ENCODE measurements at regions not wholly inside any gene's neighbourhood (a gene's known extent, or its start where the extent isn't known, plus 50 kb on each side); places are given as distances from the start of the nearest gene placed in this dataset.
"Not testable (repeated sequence)": the region's sequence is repeated elsewhere in the genome, so short reads cannot be mapped to it uniquely, and the experiment has no call there.

DNA sequence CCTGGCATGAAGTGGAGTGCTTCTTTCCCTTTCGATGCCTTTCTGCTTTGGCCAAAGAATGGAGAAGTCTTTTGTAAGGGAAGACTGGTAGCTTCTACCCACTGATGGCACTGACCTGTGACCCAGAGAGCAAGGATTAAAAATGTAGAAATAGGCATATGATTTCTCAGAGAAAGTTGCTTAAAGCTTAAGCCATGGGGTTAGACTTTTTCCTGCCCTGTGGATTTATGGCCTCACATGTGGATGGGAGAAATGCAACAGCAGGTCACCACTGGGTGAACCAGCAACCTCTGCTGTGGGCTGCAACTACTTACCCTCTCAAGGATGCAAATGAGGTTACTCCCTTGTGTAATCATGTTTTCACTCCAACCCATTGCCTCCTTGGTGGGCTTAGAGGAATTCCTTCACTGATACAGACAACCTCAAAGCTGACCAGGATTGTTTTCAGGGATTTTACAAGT lies 86.7 kb upstream of the CDC42EP3 start:
- DNase-seq (ENCODE audit: low spot score) = not testable (repeated sequence)

DNA sequence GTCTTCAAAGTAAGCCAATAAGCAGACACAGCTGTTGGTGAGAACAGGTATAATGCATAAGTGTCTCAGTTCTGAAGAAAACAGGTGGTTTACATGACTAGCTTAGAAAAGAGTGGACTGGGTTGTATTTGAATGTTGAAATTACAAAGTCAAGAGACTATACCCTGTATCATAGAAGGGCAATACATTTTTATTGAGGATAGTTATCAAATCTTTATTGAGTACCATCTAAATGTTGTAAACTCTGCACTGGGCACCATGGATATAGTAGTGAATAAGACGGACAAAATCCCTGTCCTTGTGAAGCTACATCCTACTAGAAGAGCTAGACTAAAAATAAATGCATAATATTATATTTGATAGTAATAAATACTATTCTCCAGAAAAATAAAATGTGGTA lies 88.5 kb upstream of the CDC42EP3 start:
- not testable (repeated sequence) for DNase-seq (ENCODE audit: low spot score)

DNA sequence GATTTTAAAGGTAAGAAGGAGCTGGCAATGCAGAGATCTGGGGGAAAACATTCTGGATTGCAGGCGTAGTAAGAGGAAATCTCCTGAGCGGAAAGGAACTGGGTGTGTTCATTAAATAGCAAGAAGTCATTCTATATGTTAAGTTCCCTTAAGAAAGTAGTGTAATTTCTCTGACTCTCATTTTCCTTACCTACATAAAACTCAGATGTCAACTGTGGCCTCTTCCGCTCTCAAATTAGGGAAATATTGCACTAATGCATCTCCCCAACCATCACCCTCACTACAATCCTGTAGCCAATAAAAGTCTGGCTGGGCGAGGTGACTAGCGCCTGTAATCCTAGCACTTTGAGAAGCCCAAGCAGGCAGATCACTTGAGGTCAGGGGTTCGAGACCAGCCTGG lies 89.0 kb upstream of the CDC42EP3 start:
- DNase-seq (ENCODE audit: low spot score) = no peak

DNA sequence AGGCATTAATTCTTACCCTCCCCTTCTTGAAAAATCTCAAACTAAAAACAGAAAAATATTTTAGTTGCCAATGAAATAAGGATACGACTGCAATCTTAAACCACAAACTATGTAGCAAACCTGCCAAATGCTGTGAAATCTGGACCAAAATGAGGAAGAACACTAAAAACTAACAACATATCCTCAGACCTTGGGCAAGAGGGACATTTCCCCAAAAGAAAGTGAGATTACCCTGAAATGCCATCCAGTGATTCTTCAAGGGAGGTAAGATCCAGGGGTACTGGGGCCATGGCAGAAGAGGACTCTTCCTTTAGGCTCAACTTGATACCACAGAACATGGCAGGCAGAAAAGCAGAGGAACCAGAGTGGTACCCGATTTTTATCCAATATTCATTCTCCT lies 90.8 kb upstream of the CDC42EP3 start:
- DNase-seq (ENCODE audit: low spot score) = not testable (repeated sequence)

DNA sequence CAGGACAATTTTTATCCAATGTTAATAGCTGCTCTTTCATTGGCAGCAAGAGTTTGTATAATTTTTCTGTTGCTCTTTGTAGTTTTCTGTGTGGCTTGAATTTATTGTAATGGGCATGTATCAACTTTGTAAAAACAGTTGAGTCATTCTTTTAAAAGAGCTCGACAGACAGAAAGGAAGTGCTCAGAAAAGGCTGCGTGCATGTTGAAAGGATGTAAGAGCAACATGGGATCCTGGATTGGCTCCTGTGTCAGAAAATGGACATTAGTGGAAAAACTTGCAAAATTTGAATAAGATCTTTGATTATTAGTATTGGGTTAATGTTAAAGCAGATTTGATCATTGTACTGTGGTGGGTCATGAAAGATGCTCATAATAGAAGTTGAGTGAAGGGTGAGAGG lies 93.3 kb upstream of the CDC42EP3 start:
- no peak for DNase-seq (ENCODE audit: low spot score)

DNA sequence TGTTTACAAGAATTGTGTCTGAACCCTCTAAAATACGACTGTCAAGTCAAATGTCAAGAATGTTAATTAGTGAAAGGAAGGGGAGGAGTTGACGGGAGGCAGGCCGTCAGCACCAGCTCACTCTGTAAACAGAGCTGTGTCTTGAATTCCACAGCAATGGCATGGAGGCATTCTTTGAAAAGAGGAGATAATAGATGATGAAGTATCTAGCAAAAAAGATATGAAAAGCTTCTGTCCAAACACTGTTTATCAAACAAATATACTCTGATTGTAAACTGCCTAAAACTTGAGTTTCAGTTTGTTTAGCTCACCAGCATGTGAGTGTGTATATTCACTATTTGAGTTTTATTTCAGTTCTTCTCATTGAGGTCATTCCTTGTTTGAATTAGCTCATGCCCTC lies 94.7 kb upstream of the CDC42EP3 start:
- no peak for DNase-seq (ENCODE audit: low spot score)

DNA sequence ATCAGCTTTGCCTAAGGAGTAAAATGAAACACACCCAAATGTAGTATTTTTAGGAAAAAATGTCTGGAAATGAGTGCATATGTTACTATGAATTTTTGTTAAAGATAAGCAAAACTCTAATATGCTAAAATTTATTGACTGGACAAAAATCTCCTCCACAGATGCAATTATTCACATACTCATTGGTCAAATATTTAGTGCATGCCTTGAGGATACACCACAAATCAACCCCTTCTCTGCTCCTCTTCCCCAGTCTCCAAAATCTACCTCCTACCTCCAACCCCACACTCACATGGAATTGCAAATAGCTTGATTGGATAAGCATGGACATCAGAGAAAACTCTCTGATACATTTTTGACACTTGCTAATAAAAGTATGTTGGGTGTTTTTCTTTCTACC lies 95.6 kb upstream of the CDC42EP3 start:
- no peak for DNase-seq (ENCODE audit: low spot score)

DNA sequence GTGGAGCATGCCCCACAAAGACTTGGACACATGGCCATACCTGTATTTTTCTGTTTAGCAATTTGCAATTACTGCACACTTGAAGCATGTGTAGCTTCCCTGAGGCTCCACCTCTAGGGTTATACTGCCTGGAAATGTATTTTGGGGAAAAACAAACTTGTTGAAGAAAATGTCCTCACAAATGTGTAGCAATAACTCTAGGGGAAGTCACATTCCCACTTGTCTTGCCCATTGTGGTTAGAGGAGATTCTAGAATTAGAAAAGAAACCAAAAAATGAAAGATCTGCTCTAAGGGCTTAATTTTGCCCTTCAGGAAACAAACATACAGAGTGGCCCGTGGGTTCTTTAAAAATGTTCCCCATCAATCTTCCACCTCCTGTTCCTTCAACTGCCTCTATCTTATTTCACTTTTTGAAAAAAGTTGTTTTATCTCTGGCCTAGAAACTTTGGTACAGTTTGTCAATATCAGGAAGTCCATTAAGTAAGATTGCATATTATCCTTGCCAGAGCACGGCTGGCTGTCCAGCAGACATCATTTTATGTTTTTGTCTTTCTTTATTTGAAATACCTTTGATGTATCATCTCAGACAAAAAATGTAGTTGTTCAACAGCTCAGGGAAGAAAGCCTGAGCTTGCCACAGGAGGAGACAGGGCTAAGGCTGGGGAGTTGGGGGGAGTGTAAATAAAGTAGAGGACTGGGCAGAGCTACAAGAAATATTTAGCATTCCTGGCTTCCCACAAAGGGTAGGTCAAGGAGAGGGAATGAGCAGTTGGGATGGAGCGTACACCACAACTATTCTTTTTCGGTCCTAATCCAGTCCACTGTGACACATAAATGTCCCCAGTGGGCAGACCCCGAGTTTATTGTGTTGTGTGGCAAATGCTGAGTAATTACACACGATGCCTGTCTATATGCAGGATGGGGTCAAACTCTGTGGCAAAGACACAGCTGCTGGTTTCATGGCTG lies 96.8 kb upstream of the CDC42EP3 start:
- DNase-seq (ENCODE audit: low spot score) = no peak

DNA sequence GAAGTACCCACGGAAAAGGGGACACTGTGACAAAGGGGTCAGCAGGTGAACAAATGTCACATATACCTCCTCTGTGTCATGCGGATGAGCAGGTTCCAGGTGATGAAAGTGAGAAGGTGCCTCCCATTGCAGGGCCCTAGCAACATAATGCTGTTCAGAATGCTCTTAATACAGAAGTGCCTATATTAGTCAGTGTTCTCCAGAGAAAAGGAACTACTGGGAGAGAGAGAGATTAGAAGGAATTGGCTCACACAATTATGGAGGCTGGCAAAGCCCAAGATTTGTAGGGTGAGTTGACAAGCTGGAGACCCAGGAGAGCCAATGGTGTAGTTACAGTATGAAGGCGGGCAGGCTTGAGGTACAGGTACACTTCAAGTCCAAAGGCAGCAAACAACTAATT lies 98.1 kb upstream of the CDC42EP3 start:
- no peak for DNase-seq (ENCODE audit: low spot score)

DNA sequence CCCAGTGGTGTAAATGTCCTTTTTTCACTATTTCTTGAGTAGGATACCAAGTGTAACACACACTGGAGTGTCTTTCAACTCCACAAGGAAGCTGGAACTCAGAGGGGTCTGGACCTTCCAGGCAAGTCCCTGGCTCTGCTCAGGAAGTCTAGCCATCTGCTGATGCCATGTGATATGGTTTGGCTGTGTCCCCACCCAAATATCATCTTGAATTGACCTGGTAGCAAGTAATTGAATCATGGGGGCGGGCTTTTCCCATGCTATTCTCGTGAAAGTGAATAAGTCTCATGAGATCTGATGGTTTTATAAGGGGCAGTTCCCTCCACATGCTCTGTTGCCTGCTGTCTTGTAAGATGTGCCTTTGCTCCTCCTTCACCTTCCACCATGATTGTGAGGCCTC lies 99.4 kb upstream of the CDC42EP3 start:
- no peak for DNase-seq (ENCODE audit: low spot score)

DNA sequence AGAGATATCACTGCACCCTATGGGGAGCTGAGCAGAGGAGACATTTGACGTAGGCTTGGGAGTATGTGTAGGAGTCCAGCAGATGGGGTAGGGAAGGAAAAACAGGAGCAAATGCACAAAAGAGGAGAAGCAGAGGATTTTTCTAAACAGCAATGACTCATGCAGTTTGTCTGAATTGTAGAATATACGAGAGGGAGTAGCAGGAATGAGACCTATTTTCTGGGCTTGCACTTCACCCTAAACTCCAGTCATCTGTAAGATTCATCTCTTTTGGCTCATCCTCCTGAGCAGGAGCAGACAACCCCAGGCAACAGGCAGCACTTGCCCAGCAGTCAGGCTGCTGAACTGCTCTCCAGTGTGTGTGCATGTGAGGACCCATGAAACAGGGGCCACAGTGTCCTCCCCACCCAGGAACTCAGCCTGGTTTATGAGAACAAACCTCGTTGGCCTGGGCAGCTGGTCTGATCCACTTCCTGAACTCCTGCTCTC lies 100.2 kb upstream of the CDC42EP3 start:
- no peak for DNase-seq (ENCODE audit: low spot score)

DNA sequence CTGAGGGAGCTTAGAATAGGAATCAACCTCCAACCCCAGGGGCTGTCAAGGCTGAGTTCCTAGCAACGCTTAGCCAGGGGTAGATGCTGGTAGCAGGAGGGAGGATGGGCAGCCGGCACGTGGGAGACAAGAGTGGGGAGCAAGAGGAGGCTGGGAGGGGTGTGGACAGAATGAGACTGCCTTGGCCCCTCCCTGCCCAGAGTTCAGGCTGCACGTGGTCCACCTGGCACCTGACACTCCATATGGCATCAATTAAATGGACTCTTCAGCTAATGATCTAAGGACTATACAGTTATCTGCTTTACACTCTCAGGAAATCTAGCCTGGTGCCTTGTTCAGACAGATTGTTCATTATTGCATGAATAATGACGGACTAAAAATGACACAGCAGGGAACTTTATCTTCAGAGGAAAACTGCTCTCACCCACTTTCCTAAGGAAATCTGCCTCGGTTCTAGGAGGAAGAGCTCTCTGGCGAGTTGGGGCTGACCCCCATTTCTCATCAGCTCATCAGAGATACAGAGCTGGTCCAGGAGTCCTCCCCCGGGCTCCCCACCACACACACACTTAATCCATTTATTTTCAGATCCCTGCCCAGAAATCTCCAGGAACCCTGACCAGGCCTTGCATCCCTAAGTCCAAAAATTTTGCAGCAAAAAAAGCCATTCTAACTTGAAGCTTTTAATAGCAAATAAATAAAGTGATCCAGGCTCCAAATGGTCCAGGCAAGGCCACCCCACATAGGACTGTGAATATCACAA lies 102.1 kb upstream of the CDC42EP3 start:
- no peak for DNase-seq (ENCODE audit: low spot score)

DNA sequence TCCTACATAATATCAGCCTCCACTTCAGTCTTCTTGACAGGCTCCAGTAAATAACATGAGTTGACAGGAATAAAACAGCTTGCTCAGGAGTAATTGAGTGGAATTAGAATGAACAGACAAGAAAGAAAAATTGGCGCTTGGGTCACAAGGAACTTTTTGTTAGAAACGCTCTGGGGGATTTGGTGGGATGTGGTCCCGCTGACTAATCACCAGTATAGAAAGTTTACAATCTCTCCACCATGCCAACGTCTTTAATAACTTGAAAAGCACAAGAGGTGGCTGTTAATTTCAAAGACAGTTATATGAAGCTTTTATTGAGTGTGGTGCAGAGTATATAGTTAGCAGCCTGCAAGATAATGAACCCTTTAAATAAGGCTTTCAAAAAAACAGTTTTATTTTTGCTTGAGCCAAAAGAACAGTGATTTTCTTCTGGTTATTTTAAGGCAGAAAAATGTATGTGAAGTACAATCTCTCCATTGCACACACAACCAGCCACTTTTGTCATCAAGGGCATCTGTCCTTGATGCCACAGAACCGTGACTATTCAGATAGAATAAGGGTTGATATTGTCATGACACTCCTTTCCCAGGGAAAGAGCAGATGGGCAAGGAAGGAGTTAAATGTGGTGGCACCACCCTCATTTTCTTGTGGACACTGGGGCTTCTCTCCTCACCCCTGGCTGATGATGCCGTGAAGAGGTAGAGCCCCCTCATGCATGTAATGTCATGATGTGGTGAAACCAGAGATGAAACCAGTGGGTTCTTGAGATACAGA lies 102.9 kb upstream of the CDC42EP3 start:
- DNase-seq (ENCODE audit: low spot score) = not testable (repeated sequence)

DNA sequence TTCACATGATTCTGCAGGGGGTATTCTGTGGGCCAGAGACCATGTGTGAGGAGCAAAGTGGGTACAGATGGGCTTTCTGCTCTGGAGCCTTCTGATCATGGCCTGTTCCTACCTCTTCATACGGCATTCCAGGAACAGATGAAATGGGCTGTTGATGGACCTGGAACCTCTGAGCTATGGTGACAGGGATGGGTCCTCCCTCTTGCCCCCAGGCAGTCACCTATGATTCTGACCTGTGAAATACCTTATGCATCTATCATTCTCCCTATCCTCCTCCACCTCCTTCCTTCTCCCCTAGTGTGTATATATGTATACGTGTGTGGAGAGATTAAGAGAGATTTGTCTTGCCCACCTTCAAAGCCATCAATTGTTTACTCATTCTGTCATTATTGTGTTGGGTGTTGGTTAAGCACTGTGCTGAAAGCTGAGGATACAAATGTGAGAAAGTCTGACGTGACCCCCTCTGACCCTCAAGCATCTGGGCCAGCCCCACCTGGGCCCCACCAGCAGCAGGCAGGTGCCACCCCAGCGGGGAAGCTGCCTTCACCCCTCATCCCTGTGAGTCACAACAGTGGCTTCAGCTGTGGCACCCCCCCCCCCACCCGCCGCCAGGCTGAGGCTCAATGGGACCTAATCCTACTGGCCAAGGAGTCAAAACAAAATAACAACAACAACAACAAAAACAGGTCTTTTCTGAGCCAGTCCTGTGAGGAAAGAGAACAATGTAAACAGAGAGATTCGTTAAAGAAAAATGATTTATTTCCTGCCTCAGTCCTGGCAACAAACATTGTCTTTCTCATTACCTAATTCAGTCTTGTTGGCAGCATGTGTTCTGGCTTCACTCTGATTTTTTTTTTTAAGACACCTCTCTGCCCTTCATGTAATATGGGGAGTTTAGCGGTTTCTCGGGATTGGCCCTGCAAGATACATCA lies 103.8 kb upstream of the CDC42EP3 start:
- DNase-seq (ENCODE audit: low spot score) = no peak

DNA sequence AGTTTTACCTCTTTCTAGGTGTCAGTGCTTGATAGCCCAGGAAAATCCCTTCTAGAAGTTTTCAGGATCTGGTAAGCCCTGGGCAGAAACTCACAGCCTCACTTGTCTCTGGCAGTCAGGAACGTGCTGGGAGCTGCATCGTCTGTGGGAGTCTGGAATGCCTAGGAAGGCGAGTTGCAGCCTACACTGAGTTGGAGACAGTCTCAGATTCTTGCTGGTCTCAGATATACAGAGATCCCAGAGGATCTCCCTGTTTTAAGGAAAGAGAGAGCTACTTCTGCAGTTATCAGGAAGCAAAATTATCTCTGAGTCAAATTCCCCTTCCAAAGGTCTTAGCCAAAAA lies 104.4 kb upstream of the CDC42EP3 start:
- no peak for DNase-seq (ENCODE audit: low spot score)

DNA sequence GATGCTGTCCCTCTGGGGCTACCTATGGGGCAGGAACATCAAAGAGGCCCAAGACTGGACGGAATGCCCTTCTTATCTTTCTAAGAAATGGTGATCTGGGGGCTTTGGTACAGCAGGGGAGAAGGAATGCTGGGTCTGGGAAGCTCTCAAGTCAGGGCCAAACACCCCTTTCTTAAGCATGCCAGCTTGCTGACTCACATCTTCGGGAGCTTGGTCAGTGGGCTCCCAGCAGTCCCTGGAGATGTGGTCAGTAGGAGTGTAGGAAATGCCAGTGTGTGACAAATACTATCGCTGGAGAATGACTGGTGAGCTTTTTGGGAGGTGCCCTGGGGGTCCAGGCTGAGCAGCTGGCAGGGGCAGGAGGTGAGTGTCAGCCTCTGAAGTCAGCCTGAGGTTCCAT lies 105.0 kb upstream of the CDC42EP3 start:
- no peak for DNase-seq (ENCODE audit: low spot score)

DNA sequence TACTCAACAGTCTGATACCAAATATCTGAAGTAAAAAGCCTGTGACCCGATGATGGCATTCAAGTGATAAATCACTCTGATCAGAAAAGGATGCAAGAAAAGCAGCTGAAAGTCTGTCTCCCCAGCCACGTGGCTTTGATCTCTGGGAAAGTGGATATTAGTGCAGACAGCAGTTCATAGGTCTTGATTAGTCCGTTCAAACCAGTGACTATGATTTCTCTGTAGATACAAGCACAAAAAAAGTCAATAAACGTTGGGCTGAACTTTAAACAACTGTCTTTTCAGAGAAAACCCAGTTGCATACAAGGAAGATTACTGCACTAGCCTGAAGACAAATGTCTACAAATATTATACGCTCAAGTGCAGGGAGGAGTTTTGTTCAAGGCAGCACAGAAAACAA lies 107.7 kb upstream of the CDC42EP3 start:
- no peak for DNase-seq (ENCODE audit: low spot score)

DNA sequence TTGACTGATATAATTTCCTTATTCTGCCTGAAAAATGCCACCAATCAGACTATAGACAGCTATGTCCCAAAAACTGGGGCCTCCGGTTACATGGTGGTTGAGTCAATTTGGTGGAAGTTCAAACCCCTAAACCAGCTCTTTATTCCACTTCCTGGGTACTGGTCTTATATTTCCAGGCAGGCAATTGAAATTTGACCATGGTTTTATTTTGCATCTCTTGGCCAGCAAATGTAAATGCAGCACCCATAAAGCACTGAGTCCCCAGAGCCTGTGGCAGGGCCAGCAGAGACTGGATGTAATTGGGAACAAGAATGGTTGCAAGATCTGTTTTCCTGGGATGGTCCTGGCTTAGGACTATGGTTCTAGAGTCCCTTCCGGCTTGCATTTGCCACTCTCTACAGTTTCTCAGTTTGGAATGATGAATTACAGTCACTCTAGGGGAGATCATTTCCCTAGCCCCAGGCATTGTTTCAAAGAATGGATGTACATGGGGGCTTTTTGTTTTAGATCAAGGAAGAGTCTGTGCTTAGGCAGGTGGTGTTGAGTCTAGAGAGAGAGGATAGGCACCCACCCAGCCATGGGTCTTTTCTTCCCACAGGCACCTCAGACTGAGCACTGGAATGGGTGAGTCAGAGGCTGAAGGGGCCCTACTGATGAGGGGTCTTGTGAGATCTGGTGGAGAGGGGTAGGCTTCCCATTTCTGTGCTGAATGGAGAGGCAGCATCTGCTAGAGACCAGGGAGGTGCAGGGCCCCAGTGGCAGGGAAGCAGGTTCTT lies 108.4 kb upstream of the CDC42EP3 start:
- no peak for DNase-seq (ENCODE audit: low spot score)

DNA sequence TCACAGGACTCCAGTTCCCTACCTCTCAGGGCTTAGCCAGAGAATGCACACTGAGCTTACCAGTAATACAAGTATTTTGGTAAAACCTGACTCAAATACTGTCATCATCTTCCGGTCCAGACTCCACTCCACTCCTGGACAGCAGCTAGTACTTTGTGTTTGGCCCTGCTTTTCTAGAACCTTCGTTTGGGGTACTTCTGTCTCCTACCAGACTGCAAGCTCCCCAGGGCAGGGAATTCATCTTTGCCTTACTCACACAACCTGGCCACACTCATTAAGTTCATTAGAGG lies 108.9 kb upstream of the CDC42EP3 start:
- DNase-seq (ENCODE audit: low spot score) = no peak

DNA sequence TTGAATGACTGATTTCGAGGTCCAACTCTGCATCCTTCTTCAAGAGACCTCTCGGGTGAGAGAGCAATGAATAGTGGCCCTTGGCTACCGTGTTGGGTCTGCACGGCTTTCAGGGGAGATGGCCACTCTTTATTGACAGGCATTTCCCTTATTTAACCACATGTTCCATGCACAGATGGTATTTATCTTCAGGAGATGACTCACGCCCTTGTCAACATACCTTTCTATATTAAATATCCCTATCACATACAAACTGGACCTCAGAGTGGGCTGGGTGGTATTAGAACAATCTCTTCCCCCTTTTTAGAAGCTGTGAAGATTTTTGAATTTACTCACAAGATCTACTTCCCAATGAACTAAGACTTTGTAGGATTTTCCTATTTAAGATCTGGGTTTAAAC lies 109.6 kb upstream of the CDC42EP3 start:
- no peak for DNase-seq (ENCODE audit: low spot score)

Data from D341Med (cell line).